Activated CD4-positive, alpha-beta T cell treated with anti-CD3 and anti-CD28 coated beads for 36 hours (primary cell): ENCODE measurements at regions not wholly inside any gene's neighbourhood (a gene's known extent, or its start where the extent isn't known, plus 50 kb on each side); places are given as distances from the start of the nearest gene placed in this dataset.
A peak's percentile ranks its signal among the peaks of the same experiment; 100 is the strongest.

Source experiments
- ATAC-seq: fragments of 200-7000 bp; cut with Tn5 transposase; one replicate; pipeline ENCODE4 v1.10.0; 2021; ENCODE audit warnings: mild to moderate bottlenecking, moderate library complexity
- CTCF ChIA-PET: fragments of 350-600 bp; sonication (Branson Sonifier 250); formaldehyde crosslinking; loops from one replicate; lab custom pipeline; 2021; ENCODE audit warnings: antibody characterized with exemption; lab: Charles Lee
- POLR2A ChIA-PET: fragments of 350-600 bp; sonication (Branson Sonifier 250); formaldehyde crosslinking; loops from one replicate; lab custom pipeline; 2021; ENCODE audit warnings: antibody characterized with exemption, inconsistent platforms; lab: Charles Lee
- DNase-seq: peaks from one replicate; pipeline ENCODE4 v3.0.0-alpha.2; 2020
- H3K27ac Mint-ChIP-seq: one replicate; pipeline ENCODE4 v1.8.0; 2021; ENCODE audit warnings: mixed read lengths
- H3K27me3 Mint-ChIP-seq: one replicate; pipeline ENCODE4 v1.8.0; 2021; ENCODE audit warnings: mixed read lengths
- H3K36me3 Mint-ChIP-seq: one replicate; pipeline ENCODE4 v1.8.0; 2021; ENCODE audit warnings: low read depth, mixed read lengths
- H3K4me1 Mint-ChIP-seq: one replicate; pipeline ENCODE4 v1.8.0; 2021; ENCODE audit warnings: mixed read lengths
- H3K4me3 Mint-ChIP-seq: one replicate; pipeline ENCODE4 v1.8.0; 2021; ENCODE audit warnings: mild to moderate bottlenecking, moderate library complexity, mixed read lengths
- H3K9me3 Mint-ChIP-seq: one replicate; pipeline ENCODE4 v1.8.0; 2021; ENCODE audit warnings: low read depth, mixed read lengths
- intact Hi-C, 2 experiments: fragments of 100-400 bp; cut with DNase I in 1 of 2; cut with micrococcal nuclease in 1 of 2; formaldehyde crosslinking; loops; one replicate each; pipeline versions ENCODE4 v1.14.2 to v1.15.1; 2022 to 2024; cut with DNase I, micrococcal nuclease

DNA sequence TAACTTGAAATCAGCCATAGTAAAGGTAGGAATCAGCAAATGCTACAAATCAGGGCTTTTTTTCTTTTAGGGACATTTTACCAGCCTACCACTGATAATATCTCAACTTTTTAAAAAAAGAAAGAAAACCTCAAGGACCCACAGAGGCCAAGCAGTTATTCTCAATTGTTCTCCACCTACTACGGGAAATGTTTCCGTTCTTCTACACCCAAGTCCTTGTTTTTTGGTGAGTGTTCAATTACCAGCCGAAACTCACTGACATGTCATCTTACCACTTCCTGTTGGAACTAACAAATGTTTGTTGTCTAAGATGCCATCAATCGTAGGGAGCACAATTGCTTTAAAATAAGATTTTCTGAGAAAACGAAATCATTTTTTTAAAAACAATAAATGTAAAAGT, 50.2 kb upstream of the CDK1 start:
- intact Hi-C loops, result loop anchor here in 1 of 2 experiments (1.0 to 10.0 kb wide), 3 partner anchors 155 to 1507 kb away; partner anchors contain the start of gene CCDC6
- H3K36me3 Mint-ChIP-seq, result peaks cover 10% of the 10 kb centered on the region
- peak overlapping the region; percentile 97 for H3K27ac Mint-ChIP-seq
- peak overlapping the region; percentile 76 for H3K4me3 Mint-ChIP-seq
- CTCF ChIA-PET, result interaction anchor here (0.8 to 1.3 kb wide), 2 partner anchors 9 to 283 kb away, joined by 3 to 4 read pairs; no protein-coding TSS in a partner anchor
- POLR2A ChIA-PET, result no interaction called here
- peaks cover 76% of the 10 kb centered on the region for H3K4me1 Mint-ChIP-seq
- H3K27me3 Mint-ChIP-seq, result no peaks in the 10 kb centered on the region
- peaks cover 10% of the 10 kb centered on the region for H3K9me3 Mint-ChIP-seq
- ATAC-seq, result peak; percentile 52
- DNase-seq, result no peak

DNA sequence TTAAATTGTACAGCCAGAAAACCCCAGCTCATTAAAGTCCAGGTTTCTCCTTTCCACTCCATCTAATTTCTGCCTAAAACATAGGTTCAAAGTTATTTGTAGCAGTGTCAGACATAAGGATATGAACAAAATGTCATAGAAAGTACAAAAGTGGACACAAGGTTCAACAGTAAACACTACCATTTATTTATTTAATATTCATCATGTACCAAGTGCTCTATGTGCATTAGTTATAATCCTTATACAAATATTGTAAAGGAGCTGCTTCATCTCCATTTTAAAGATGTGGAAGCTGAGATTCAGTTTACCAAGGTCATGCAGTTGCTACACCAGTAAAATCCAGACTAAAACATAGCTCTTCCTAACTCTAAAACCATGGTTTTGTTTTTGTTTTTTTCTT, 52.0 kb upstream of the CDK1 start:
- ChIA-PET CTCF (interaction anchor here (0.5 to 2.8 kb wide), 4 partner anchors 9 to 42 kb away, joined by 3 to 11 read pairs (median 4); no protein-coding TSS in a partner anchor), POLR2A (interaction anchor here (0.6 kb wide), 1 partner anchor 156 kb away, joined by 3 read pairs; no protein-coding TSS in a partner anchor)
- no peak for ATAC-seq
- Mint-ChIP-seq H3K27ac (peak overlapping the region; percentile 79), H3K9me3 (peaks cover 10% of the 10 kb centered on the region), H3K4me1 (peaks cover 85% of the 10 kb centered on the region), H3K27me3 (no peaks in the 10 kb centered on the region), H3K4me3 (peak overlapping the region; percentile 76), H3K36me3 (peaks cover 10% of the 10 kb centered on the region)
- intact Hi-C loops, result loop anchor here in 1 of 2 experiments (10.0 kb wide), 1 partner anchor 1509 kb away; no protein-coding TSS in a partner anchor
- DNase-seq, result no peak

DNA sequence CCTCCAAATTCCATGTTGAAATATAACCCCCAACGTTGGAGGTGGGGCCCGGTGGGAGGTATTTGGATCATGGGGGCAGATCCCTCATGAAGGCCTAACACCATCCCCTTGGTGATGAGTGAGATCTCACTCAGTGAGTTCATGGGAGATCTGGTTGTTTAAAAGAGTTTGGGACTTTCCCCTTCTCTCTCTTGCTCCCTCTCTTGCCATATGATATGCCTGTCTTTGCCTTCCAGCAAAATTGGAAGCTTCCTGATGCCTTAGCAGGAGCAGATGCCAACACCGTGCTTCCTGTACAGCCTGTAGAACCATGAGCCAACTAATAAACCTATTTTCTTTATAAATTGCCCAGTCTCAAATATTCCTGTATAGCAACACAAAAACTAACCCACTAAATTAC, 55.7 kb upstream of the CDK1 start:
- ATAC-seq (peak; percentile 64), DNase-seq (no peak)
- Mint-ChIP-seq H3K4me3 (no peak overlapping the region), H3K27me3 (no peaks in the 10 kb centered on the region), H3K36me3 (peaks cover 10% of the 10 kb centered on the region), H3K9me3 (peaks cover 10% of the 10 kb centered on the region), H3K4me1 (peaks cover 74% of the 10 kb centered on the region), H3K27ac (no peak overlapping the region)
- CTCF ChIA-PET, result interaction anchor here (1.3 to 1.8 kb wide), 2 partner anchors 11 to 12 kb away, joined by 4 read pairs; no protein-coding TSS in a partner anchor
- POLR2A ChIA-PET, result no interaction called here
- intact Hi-C loops, result loop anchor here in 1 of 2 experiments (10.0 kb wide), 1 partner anchor 1512 kb away; no protein-coding TSS in a partner anchor

DNA sequence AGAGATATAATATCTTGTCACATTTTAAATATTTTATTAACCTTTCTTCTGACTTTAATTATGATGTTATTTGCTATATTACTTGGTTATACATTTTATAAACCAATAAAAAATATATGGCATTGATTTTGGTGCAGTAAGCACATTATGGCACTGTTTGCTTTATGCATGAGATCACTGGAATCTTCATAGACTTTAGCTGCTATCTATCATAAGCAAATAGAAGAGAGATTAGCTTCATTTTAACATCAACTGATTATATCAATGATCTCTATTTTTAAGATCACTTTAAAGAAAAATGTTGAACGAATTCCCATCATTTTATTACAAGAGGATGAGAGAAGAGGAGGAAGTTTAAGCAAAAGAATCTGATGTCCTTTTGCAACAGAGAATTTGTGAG, 58.6 kb upstream of the CDK1 start:
- DNase-seq (no peak), ATAC-seq (no peak)
- Mint-ChIP-seq H3K4me1 (peaks cover 58% of the 10 kb centered on the region), H3K36me3 (peaks cover 7% of the 10 kb centered on the region), H3K27ac (no peak overlapping the region), H3K4me3 (no peak overlapping the region), H3K27me3 (no peaks in the 10 kb centered on the region), H3K9me3 (peaks cover 8% of the 10 kb centered on the region)
- ChIA-PET POLR2A (no interaction called here), CTCF (interaction anchor here (0.6 to 2.5 kb wide), 3 partner anchors 10 to 32 kb away, joined by 3 to 7 read pairs (median 4); no protein-coding TSS in a partner anchor)
- intact Hi-C loops, result loop anchor here in 1 of 2 experiments (10.0 kb wide), 1 partner anchor 1515 kb away; no protein-coding TSS in a partner anchor

DNA sequence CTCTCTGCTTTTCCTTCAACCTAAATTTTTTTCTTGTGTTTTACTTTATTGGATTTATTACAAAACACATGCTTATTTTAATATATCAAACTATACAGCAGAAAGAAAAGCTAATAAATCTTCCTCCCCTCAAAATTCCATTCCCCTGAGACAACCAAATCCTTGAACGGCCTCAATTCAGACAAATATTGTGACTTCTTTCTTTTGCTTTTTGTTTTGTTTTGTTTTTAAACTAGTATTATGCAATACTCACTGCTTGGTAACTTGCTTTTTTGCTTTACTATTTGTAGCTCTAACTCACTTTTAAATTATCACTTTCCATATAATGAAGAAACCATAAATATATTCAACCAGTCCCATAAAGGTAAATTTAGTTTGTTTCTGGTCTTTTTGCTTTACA, 59.4 kb upstream of the CDK1 start:
- Mint-ChIP-seq H3K9me3 (peaks cover 5% of the 10 kb centered on the region), H3K4me1 (peaks cover 62% of the 10 kb centered on the region), H3K27me3 (no peaks in the 10 kb centered on the region), H3K27ac (no peak overlapping the region), H3K4me3 (no peak overlapping the region), H3K36me3 (peaks cover 8% of the 10 kb centered on the region)
- CTCF ChIA-PET, result interaction anchor here (0.7 to 1.3 kb wide), 5 partner anchors 10 to 868 kb away, joined by 3 to 5 read pairs (median 4); no protein-coding TSS in a partner anchor
- POLR2A ChIA-PET, result interaction anchor here (0.6 kb wide), 1 partner anchor 1069 kb away, joined by 3 read pairs; no protein-coding TSS in a partner anchor
- intact Hi-C loops, result no loop called here
- ATAC-seq (no peak), DNase-seq (no peak)

DNA sequence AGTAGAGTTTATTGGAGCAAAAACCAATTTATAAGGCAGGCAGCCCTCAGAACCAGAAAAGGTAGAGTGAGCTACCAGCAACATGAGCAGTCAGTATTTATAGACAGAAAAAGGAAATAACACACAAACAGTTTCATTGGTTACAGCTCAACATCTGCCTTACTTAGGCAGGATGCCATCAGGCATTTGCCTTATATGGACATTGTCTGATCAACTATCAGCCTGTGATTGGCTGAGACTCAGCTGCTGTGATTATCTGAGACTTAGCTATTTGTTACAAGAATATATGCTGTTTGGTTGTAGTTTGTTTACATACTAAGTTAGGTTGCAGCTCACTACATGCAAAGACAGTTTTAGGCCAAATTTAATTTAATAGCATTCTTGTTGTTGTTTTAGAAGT, 60.4 kb upstream of the CDK1 start:
- ATAC-seq, result peak; percentile 76
- H3K27me3 Mint-ChIP-seq, result no peaks in the 10 kb centered on the region
- no peak for DNase-seq
- POLR2A ChIA-PET, result interaction anchor here (0.9 kb wide), 1 partner anchor 60 kb away, joined by 3 read pairs; no protein-coding TSS in a partner anchor
- H3K4me1 Mint-ChIP-seq, result peaks cover 63% of the 10 kb centered on the region
- no peaks in the 10 kb centered on the region for H3K9me3 Mint-ChIP-seq
- H3K4me3 Mint-ChIP-seq, result no peak overlapping the region
- peaks cover 4% of the 10 kb centered on the region for H3K36me3 Mint-ChIP-seq
- CTCF ChIA-PET, result interaction anchor here (1.3 to 1.6 kb wide), 2 partner anchors 8 to 14 kb away, joined by 4 to 11 read pairs; no protein-coding TSS in a partner anchor
- intact Hi-C loops, result no loop called here
- H3K27ac Mint-ChIP-seq, result no peak overlapping the region

DNA sequence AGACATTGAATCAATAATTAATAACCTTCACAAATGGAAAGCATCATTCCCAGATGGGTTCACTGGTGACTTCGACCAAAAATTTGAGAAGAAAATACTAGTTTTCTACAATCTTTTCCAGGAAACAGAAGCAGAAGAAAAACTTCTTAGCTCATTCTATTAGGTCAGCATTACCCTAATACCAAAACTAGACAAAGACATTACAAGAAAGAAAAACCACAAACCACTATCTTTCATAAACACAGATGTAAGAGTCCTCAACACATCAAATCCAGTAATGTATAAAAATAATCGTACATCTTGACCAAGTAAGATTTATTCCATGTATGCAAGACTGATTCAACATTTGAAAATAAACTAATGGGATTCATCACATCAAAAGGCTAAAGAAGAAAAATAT, 64.0 kb upstream of the CDK1 start:
- H3K27me3 Mint-ChIP-seq, result no peaks in the 10 kb centered on the region
- intact Hi-C loops, result loop anchor here in 1 of 2 experiments (5.0 kb wide), 1 partner anchor 177 kb away; no protein-coding TSS in a partner anchor
- no peak for DNase-seq
- H3K4me3 Mint-ChIP-seq, result peak overlapping the region; percentile 23
- H3K4me1 Mint-ChIP-seq, result peaks cover 46% of the 10 kb centered on the region
- ChIA-PET POLR2A (interaction anchor here (0.6 kb wide), 1 partner anchor 64 kb away, joined by 3 read pairs; no protein-coding TSS in a partner anchor), CTCF (interaction anchor here (1.0 kb wide), 1 partner anchor 50 kb away, joined by 4 read pairs; no protein-coding TSS in a partner anchor)
- no peak overlapping the region for H3K27ac Mint-ChIP-seq
- peaks cover 8% of the 10 kb centered on the region for H3K36me3 Mint-ChIP-seq
- peaks cover 2% of the 10 kb centered on the region for H3K9me3 Mint-ChIP-seq
- ATAC-seq, result peak; percentile 61

DNA sequence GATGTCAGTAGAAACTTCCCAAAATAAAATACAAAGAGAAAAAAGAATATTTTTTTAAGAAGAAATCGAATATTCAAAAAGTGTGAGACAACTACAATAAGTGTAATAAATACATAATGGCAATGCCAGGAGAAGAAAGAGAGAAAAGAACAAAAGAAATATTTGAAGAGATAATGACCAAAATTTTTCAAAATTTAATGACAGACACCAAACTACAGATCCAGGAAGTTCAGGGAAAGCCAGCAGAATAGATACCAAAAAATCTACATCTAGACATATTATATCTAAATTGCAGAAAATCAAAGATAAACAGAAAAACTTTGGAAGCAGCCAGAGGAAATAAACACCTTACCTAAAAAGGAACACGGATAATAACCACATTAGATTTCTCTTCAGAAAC, 66.8 kb upstream of the CDK1 start:
- POLR2A ChIA-PET, result no interaction called here
- Mint-ChIP-seq H3K9me3 (peaks cover 7% of the 10 kb centered on the region), H3K27ac (no peak overlapping the region), H3K36me3 (peaks cover 12% of the 10 kb centered on the region), H3K4me3 (no peak overlapping the region), H3K4me1 (peaks cover 47% of the 10 kb centered on the region), H3K27me3 (no peaks in the 10 kb centered on the region)
- ATAC-seq, result no peak
- CTCF ChIA-PET, result interaction anchor here (1.2 to 1.3 kb wide), 2 partner anchors 8 to 10 kb away, joined by 3 to 4 read pairs; no protein-coding TSS in a partner anchor
- DNase-seq, result no peak
- intact Hi-C loops, result loop anchor here in 1 of 2 experiments (5.0 kb wide), 1 partner anchor 174 kb away; no protein-coding TSS in a partner anchor

DNA sequence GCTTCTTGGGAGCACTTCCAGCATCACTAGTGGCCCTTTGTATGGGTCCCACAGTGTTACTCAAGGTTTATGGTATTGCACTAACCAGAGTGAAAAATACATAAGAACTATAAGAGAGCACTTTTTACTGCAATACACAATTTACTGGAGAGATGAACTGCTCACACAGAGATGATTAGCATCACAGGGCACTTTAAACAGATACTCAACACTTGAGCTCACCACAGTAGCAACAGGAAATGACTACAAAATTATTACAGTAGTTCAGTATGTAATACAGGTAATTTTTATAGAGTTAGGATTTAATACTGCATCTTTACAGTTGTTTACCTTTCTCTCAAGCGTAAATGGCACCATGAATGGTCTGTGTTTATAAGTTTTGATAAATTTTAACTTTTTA, 68.2 kb upstream of the CDK1 start:
- DNase-seq (no peak), ATAC-seq (no peak)
- CTCF ChIA-PET, result interaction anchor here (1.0 kb wide), 1 partner anchor 16 kb away, joined by 5 read pairs; no protein-coding TSS in a partner anchor
- Mint-ChIP-seq H3K4me1 (peaks cover 55% of the 10 kb centered on the region), H3K4me3 (no peak overlapping the region), H3K27me3 (no peaks in the 10 kb centered on the region), H3K36me3 (peaks cover 12% of the 10 kb centered on the region), H3K27ac (no peak overlapping the region), H3K9me3 (peaks cover 12% of the 10 kb centered on the region)
- intact Hi-C loops, result loop anchor here in 1 of 2 experiments (5.0 kb wide), 1 partner anchor 173 kb away; no protein-coding TSS in a partner anchor
- POLR2A ChIA-PET, result no interaction called here

DNA sequence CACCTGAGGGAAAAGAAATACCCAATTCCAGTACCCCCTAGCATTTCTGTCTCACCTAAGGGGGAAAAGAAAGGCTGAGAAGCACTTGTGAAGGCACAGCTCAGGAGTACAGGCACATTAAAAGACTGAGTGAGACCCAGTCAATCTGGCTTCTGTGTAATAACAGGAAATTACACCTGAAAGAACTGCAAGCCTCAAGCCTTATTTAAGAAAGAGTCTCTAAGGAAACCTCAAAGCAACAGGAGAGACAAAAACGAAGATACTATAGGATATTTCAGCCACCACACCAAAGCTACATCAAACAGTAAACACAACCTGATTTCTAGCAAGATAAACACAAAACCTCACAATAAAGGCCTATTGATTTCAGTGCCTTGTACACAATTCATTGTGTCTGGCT, 69.6 kb upstream of the CDK1 start:
- ChIA-PET CTCF (interaction anchor here (0.5 kb wide), 1 partner anchor 10 kb away, joined by 5 read pairs; no protein-coding TSS in a partner anchor), POLR2A (interaction anchor here (0.5 to 0.7 kb wide), 2 partner anchors 200 to 1381 kb away, joined by 3 to 4 read pairs; no protein-coding TSS in a partner anchor)
- intact Hi-C loops, result no loop called here

DNA sequence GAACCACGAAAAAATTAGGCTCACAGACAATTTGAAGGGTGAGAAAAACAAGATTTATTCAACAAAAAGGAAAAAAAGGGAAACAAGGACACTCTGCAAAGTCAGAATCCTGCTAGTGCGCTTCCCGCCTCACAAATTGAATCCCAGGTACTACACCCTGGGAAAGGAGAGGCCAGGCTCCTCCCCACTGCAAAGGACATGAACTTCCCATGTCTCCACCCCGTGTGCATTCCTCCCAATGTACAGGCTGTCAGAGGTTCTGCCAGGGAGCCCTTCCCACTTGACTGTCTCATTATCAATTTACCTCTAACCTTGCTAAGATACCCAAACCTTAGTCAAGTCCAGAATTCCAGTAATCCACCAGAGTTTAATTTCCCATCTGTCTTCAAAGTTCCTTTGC, 70.4 kb upstream of the CDK1 start:
- peak overlapping the region; percentile 53 for H3K27ac Mint-ChIP-seq
- DNase-seq (no peak), ATAC-seq (no peak)
- intact Hi-C loops, result no loop called here
- H3K4me3 Mint-ChIP-seq, result no peak overlapping the region
- POLR2A ChIA-PET, result no interaction called here
- H3K4me1 Mint-ChIP-seq, result peaks cover 53% of the 10 kb centered on the region
- H3K9me3 Mint-ChIP-seq, result peaks cover 13% of the 10 kb centered on the region
- CTCF ChIA-PET, result no interaction called here
- H3K27me3 Mint-ChIP-seq, result no peaks in the 10 kb centered on the region
- peaks cover 9% of the 10 kb centered on the region for H3K36me3 Mint-ChIP-seq

More for the DNA sequence above, 69.6 kb upstream of the CDK1 start:
- Mint-ChIP-seq H3K27me3 (no peaks in the 10 kb centered on the region), H3K9me3 (peaks cover 12% of the 10 kb centered on the region), H3K4me1 (peaks cover 56% of the 10 kb centered on the region), H3K36me3 (peaks cover 8% of the 10 kb centered on the region), H3K4me3 (no peak overlapping the region), H3K27ac (peak overlapping the region; percentile 53)
- DNase-seq (no peak), ATAC-seq (peak; percentile 80)
